GM20000 (cell line): ENCODE measurements at regions not wholly inside any gene's neighbourhood (a gene's known extent, or its start where the extent isn't known, plus 50 kb on each side); places are given as distances from the start of the nearest gene placed in this dataset.

Source experiments
- DNase-seq: peaks from one replicate; pipeline ENCODE4 v3.0.0; 2012; ENCODE audit warnings: low spot score
- TF ChIP-seq, protein P1 (sequence below): IDR thresholded peaks from 2 replicates; pipeline ENCODE4 v1.5.1; 2012; ENCODE audit warnings: mild to moderate bottlenecking, control low read depth; ENCODE audit errors: extremely low read depth, missing control alignments

DNA sequence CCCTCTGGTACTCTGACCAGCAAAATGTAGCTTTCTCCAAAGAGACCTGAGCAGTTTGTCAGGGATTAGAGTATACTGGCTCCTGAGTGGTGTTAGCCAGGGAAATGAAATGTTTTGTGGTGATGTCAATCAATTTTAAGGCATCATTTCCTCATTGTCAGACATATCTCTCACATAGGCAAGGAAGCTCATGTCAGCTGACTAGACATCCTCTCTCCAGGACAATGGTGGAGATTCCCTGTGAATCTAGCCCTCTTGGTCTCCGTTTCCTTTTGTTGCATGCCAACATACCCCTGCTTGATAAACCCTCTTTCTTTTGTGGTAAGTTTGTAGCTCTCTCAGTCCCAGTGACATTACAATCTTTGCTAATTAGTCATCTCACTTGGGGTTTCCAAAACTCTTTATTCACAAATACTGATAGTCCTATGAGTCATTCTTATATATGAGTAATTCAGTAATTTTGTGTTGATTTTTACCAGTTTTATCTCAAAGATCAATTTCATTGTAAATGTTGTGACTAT is 135.6 kb upstream of the PTPRK start:
- DNase-seq = peak; percentile 14
- TF ChIP-seq, protein P1, sequence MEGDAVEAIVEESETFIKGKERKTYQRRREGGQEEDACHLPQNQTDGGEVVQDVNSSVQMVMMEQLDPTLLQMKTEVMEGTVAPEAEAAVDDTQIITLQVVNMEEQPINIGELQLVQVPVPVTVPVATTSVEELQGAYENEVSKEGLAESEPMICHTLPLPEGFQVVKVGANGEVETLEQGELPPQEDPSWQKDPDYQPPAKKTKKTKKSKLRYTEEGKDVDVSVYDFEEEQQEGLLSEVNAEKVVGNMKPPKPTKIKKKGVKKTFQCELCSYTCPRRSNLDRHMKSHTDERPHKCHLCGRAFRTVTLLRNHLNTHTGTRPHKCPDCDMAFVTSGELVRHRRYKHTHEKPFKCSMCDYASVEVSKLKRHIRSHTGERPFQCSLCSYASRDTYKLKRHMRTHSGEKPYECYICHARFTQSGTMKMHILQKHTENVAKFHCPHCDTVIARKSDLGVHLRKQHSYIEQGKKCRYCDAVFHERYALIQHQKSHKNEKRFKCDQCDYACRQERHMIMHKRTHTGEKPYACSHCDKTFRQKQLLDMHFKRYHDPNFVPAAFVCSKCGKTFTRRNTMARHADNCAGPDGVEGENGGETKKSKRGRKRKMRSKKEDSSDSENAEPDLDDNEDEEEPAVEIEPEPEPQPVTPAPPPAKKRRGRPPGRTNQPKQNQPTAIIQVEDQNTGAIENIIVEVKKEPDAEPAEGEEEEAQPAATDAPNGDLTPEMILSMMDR = no peak

DNA sequence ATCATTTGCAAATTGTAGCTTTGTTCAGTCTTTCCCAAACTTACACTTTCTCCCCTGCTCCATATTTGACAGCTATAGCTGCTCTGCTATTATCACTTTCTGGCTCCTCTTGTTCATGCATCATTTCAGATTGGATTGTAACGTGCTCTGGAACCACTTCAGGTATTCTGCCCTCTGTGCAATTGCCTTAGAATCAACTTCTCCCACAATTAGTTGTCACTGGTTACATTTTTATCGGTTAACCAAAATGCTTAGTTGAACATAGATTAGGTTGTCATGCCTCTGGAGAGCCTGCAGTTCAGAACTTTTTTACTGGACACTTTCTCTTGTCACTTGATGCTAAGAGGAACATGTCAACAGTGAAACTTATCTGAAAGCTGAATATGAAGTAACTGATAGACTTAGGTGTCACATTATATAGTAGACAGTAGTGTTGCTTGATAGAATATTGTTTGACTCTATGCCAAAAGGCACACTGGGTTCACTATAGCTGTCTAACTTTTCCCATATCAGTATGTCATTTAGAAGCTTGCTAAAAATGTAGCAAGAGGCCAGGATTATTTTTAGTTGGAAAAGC is 127.7 kb upstream of the PTPRK start:
- no peak for DNase-seq
- TF ChIP-seq, protein P1 = no peak

DNA sequence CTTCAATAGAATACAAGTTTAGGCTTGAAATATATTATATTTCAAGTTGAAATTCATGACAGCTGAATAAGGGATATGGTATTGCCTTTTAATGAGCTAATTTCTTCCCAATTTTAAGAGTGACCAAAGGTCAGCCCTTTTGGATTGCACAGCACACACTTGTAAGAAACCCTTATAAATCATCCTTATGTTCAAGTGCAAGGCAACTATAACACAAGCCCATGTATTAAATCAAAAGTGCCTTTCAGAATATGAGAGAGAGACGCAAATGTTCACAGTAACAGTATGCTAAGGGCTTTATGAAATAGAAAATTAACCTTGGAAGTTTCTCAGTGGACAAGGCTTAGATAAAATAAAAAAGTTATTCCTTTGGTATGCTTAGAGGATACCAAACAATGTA is 121.7 kb upstream of the PTPRK start:
- no peak for DNase-seq
- TF ChIP-seq, protein P1 = no peak

DNA sequence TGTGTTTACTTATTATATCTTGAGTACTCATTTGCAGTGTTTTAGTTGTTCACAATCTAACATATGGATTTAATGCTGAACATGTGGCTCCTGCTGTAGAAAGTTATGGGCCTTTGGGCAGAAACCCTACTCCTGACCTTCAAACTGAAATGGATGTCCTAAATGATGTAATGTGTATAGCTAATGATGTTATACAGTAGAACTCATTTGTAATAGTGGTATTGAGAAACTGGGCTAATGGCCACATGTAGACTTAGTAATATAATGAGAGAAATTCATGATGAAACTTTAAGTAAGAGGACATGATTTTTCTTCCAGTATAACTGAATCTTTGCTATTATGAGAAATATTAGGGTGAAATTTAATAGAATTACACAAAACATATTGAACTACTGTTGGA is 121.3 kb upstream of the PTPRK start:
- TF ChIP-seq, protein P1 = no peak
- DNase-seq = no peak

DNA sequence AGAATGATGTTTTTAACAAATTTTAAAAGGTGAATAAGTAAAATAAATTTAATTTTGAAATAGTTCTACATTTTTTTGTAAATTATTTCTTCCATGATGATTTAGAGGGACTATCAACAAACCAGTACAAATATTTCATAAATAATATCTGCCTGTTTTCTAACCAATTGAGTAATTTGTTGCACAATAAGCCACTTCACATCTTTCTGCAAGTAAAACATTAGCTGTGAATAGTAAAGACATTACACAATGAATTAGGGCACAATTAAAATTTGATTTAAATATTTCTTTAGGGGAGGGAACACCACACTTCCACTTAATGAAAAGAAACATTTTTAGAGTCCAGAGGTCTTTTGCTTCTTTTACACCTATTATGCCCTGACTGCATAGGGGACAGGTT is 118.4 kb upstream of the PTPRK start:
- TF ChIP-seq, protein P1 = no peak
- DNase-seq = no peak

DNA sequence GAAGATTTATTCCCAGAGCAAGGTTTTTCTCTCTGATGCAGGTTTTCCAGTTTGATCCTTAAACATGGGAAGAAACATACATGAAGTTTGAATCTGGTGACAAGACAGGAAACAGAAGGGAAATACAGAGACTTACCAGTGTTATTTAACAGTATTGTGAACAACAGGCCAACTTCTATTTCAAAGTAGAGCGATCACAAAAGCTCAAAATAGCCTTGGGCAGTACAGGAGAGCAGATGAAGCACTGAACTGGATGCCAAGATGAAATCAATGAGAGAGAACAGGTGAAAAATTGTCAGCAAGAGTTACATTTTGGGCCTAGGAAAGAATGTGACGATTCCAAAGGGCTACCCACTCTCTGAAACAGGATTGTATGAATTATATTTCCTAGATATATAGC is 114.8 kb upstream of the PTPRK start:
- TF ChIP-seq, protein P1 = no peak
- no peak for DNase-seq

DNA sequence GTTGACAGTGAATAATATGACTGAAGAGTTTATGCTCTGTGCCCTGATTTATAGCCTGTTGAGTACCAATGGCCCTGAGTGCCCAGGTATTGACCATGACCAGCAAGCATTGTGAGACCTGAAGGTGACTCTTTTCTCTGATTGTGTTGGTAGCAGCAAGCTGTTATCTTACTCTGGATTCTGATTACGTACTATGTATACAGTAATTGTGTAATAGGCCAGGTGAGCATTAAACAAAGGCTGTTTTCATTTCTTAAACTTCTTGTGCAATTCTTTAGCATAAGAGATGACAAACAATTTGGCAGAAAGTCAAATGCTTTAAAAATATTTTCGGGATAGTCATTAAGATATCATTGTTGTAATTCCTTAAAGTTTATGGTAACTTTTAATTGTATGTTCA is 111.7 kb upstream of the PTPRK start:
- no peak for DNase-seq

More for the DNA sequence above, 111.7 kb upstream of the PTPRK start:
- TF ChIP-seq, protein P1 = no peak
